Stimulated activated CD4-positive, alpha-beta T cell treated with anti-CD3 and anti-CD28 coated beads, Interleukin-1b, Interleukin-23, amount 100 ng/mL, for 48 hours (primary cell): ENCODE measurements at regions not wholly inside any gene's neighbourhood (a gene's known extent, or its start where the extent isn't known, plus 50 kb on each side); places are given as distances from the start of the nearest gene placed in this dataset.
A peak's percentile ranks its signal among the peaks of the same experiment; 100 is the strongest.

ENCODE experiments used
- DNase-seq: peaks from one replicate; pipeline ENCODE4 v3.0.0-alpha.2; 2020

- DNase-seq, result peak; percentile 22
Observed at GRCh38 chr2:30341500-30342267, 105.4 kb upstream of the LCLAT1 start.

- DNase-seq, result no peak
Observed at GRCh38 chr2:30346471-30347169, 100.4 kb upstream of the LCLAT1 start.

- peak; percentile 39 for DNase-seq
Observed at GRCh38 chr2:30348825-30349224, 98.2 kb upstream of the LCLAT1 start.

- no peak for DNase-seq
Observed at GRCh38 chr2:30349691-30350090, 97.4 kb upstream of the LCLAT1 start.

GRCh38 chr2:30351116-30351515, 95.9 kb upstream of the LCLAT1 start:
- no peak for DNase-seq

GRCh38 chr2:30351949-30352348, 95.1 kb upstream of the LCLAT1 start:
- DNase-seq, result no peak

GRCh38 chr2:30354150-30354549, 92.9 kb upstream of the LCLAT1 start:
- no peak for DNase-seq

- no peak for DNase-seq
Observed at GRCh38 chr2:30354621-30355020, 92.4 kb upstream of the LCLAT1 start.

- DNase-seq, result no peak
Observed at GRCh38 chr2:30355306-30355705, 91.7 kb upstream of the LCLAT1 start.

GRCh38 chr2:30356071-30356470, 91.0 kb upstream of the LCLAT1 start:
- DNase-seq, result no peak

- no peak for DNase-seq
Observed at GRCh38 chr2:30356776-30357175, 90.3 kb upstream of the LCLAT1 start.

GRCh38 chr2:30358351-30358750, 88.7 kb upstream of the LCLAT1 start:
- no peak for DNase-seq

GRCh38 chr2:30358842-30359241, 88.2 kb upstream of the LCLAT1 start:
- no peak for DNase-seq

GRCh38 chr2:30359644-30360167, 87.3 kb upstream of the LCLAT1 start:
- DNase-seq, result no peak

GRCh38 chr2:30361751-30362394, 85.2 kb upstream of the LCLAT1 start:
- DNase-seq, result no peak

GRCh38 chr2:30362468-30363081, 84.5 kb upstream of the LCLAT1 start:
- DNase-seq, result no peak

- no peak for DNase-seq
Observed at GRCh38 chr2:30363406-30363805, 83.6 kb upstream of the LCLAT1 start.

GRCh38 chr2:30365201-30365600, 81.8 kb upstream of the LCLAT1 start:
- no peak for DNase-seq

GRCh38 chr2:30366199-30366691, 80.8 kb upstream of the LCLAT1 start:
- peak; percentile 73 for DNase-seq

- no peak for DNase-seq
Observed at GRCh38 chr2:30367232-30368070, 79.6 kb upstream of the LCLAT1 start.

GRCh38 chr2:30368258-30368657, 78.8 kb upstream of the LCLAT1 start:
- DNase-seq, result no peak

- DNase-seq, result no peak
Observed at GRCh38 chr2:30371028-30371689, 75.9 kb upstream of the LCLAT1 start.
